ENCODE measurements at regions not wholly inside any gene's neighbourhood (a gene's known extent, or its start where the extent isn't known, plus 50 kb on each side); places are given as distances from the start of the nearest gene placed in this dataset.

DNA sequence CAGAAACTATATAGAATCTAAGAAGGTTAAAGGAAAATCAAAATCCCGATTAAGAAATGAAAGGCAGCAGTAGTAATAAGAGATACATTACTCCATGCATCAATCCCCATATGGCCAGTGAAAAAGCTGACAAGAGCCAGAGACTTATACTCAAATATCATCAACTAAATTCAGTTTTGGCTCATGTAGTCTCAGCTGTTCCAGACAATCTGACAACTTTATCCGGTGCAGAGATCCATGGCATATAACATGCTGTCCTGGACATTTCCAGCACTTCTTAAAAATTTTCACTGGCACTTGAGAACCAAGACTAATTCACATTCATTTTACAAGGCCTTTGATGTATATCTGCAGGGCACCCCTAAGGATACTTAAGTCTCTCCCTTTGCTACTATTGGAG lies 255.7 kb upstream of the KLHL1 start:
- DNase-seq: no peak

GRCh38 chr13:70362820-70363570 lies 254.7 kb upstream of the KLHL1 start:
- no peak for DNase-seq

- DNase-seq: no peak
Measured at GRCh38 chr13:70357031-70357430, 248.8 kb upstream of the KLHL1 start.

- no peak for DNase-seq
Measured at GRCh38 chr13:70353096-70353495, 244.8 kb upstream of the KLHL1 start.

DNA sequence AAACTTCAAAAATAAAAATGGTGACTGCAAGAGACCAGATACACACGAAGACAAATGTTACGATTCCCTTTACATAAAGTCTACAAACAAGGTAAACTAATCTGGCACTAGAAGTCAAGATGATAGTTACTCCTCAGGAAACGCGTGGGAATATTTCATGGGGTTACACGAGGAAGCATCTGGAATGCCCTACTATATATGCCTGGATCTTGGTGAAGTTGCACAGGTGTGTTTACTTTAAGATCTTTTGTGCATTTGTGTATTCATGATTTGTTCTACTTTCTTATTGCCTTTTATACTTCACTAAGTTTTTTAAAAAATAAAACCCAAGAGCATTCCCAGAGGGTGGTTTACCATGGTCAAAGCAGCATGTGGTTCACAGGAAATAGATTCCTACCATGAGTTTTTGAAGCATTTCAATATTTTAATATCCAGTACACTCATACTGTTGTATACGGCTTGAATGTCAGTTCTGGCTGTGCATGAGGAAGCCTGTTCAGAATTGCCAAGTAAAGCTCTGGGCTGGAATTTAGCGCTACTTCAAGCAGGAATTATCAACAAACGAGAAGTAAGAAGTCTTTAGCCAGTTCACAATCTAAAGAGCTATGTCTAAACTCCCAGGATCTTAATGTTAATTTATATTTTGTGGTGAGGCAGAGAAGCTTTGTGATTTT lies 239.8 kb upstream of the KLHL1 start:
- no peak for DNase-seq

- DNase-seq: no peak
Measured at GRCh38 chr13:70339738-70340137, 231.5 kb upstream of the KLHL1 start.

DNA sequence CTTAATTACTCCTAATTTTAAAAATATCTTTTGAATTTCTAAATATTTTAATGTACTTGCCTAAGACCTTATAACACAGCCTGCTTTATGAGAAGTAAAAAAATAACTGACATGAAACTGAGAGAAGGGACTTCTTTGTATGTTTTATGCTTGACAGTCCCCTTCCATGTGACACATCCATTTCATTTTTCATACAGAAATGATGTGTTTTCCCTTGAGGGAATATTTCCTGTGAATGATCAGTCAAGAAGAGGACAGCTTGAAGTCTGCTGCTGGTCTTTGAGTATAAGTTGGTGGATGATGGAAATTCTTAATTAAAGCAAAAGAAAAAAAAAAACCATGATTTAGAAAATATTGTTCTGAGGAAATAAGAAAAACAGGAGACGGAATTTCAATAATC lies 230.4 kb upstream of the KLHL1 start:
- DNase-seq: no peak

DNA sequence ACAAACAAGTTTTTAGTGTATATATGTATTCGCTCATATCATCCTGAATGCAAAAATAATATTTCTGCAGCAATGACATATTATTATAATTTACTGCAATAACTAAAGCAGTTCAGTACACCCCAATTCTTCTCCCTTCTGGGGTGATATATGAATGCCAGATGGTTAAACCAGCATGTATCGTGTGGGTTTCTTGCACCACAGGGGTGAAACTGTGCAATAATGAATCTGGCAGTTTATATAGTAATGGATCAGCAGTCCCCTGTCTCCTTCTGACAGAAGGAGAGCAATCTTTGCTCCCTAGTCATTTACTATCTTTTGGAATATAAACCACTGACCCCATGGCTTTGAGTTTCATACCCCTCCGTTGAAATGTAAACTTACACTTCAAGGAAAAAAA lies 228.6 kb upstream of the KLHL1 start:
- no peak for DNase-seq

DNA sequence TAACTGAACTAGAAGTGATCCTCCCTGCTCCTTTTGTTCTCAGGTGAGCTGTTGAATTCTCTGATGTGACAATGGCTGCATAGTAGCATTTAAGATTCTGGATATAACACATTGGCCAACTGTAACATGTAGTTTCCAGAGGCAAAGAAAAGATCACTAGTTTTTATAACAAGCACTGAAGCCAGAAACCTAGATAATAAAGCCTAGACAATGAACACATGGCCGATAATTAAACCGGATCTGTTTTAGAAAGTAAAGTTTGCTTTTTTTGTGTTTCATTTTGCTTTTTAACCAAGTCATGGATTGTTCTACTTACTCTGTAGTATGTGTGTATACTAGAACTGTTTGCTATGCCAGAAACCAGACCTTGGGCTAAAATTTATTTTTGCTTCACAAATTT lies 225.5 kb upstream of the KLHL1 start:
- DNase-seq: no peak

DNA sequence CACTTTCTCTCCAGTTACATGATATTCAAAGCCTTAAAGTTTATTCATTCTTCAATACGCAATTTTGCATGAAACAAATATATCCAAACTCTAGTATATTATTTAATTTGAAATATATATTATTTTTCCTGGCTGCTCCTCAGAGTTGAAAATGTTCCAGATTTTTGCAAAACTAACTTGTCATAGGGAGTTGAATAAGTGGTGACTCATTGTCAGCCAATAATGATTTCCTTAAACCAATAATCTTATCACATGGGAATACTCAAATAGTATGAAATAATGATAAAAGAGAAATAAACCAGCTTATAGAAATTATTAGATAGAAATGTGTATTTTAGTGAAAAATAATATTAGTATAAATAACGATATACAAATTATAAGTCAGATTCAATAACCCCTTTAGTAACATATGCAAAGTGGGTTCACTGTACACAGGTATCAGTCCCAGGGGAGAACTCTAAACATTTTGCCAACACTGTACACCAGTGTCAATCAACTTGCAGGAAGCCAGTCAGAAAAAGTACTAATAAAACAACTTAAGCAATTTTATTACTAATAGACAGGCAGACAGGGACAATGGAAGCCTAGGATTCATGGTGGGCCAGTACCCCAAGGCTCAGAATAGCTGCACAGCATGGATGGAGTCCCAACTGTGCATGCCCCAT lies 222.6 kb upstream of the KLHL1 start:
- DNase-seq: no peak

GRCh38 chr13:70324519-70324918 lies 216.3 kb upstream of the KLHL1 start:
- no peak for DNase-seq

GRCh38 chr13:70311191-70311590 lies 202.9 kb upstream of the KLHL1 start:
- DNase-seq: no peak

GRCh38 chr13:70310396-70311119 lies 202.3 kb upstream of the KLHL1 start:
- no peak for DNase-seq

GRCh38 chr13:70297189-70297616 lies 189.0 kb upstream of the KLHL1 start:
- no peak for DNase-seq

GRCh38 chr13:70284371-70284770 lies 176.1 kb upstream of the KLHL1 start:
- no peak for DNase-seq

GRCh38 chr13:70275841-70276240 lies 167.6 kb upstream of the KLHL1 start:
- no peak for DNase-seq

DNA sequence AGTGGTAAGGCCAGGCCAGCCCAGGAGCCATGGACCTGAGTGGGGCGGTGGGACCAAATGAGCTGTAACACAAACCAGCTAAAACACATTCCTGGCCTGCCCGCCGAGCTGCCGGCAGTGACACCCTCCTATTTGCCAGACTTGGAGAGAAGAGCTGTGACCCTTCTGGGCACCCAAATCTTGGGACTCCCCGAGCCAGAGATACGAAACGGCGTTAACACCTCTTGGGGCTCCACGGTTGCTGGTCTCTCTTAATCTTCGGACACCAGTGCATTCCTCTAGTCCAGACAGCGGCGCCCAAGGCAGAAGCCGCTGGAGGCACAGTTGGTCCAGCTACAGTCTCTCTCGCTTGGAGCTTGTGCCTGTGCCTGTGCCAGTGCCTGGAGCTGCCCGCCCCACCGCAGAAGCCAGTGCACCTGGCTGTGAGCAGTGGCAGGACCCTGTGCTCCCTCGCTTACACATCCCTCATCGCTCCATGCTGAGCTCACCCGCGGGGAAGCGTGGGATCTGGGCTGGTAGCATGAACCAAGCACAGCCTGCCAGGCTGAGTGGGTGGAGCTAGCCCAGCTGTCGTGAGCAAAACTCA lies 147.2 kb upstream of the KLHL1 start:
- DNase-seq: no peak

- no peak for DNase-seq
Measured at GRCh38 chr13:70253834-70254233, 145.6 kb upstream of the KLHL1 start.

- no peak for DNase-seq
Measured at GRCh38 chr13:70253411-70253810, 145.2 kb upstream of the KLHL1 start.

DNA sequence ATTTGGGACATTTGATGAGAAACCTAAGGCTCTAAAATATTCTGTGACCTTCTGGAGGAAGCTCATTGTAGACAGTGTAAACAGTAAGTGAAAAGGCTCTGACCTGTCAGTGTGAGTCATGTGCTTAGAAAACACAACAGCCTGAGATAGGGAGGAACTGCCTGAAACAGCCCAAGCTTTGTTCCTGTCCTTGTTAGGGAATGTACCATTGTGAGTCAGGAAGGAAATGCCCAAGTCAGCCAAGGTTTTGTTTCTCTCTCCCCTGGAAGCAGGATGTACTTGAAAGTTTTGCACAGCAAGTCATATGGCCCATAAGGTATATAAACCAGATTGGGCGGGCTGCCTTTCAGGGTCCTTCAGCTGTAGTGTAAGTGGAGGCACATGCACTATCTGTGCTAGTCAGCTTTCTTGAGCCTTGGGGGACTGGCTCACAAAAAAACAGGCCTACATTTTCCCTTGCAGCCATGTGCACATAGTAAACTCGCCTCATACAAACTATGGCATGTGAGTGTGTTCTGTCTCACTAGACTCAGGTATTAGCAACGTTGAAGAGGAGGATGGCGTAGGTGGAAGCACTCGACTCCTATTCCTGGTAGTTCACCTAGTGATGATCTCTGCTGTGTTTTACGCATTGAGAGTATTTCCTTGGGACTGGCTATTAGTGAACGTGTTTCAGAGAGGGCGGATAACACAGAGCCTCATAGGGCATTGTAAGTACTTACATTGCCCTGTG lies 141.2 kb upstream of the KLHL1 start:
- no peak for DNase-seq

DNA sequence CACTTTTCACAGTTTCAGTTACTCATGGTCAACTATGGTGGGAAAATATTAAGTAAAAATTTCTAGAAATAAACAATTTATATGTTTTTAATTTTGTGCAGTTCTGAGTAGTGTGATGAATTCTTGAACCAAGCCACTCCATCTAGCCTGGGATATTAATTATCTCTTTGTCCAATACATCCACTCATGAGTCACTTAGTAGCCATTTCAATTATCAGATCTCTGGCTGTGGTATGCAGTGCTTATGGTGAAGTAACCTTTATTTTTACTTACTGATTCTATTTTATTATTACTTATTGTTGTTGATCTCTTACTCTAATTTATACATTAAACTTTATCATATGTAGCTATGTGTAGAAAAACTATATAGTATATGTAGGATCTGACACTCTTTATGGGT lies 128.9 kb upstream of the KLHL1 start:
- no peak for DNase-seq

- DNase-seq: no peak
Measured at GRCh38 chr13:70235565-70235964, 127.3 kb upstream of the KLHL1 start.

Data from fibroblast of skin of abdomen (primary cell).